ENCODE measurements at regions not wholly inside any gene's neighbourhood (a gene's known extent, or its start where the extent isn't known, plus 50 kb on each side); places are given as distances from the start of the nearest gene placed in this dataset.

GRCh38 chr10:31261511-31262311, 57.3 kb upstream of the ZEB1 start:
- H3K4me2 ChIP-seq (ENCODE audit: insufficient read depth, low read length, poor library complexity, severe bottlenecking), result no peak overlapping the region
- H3K27me3 ChIP-seq (ENCODE audit: control insufficient read depth in 3 of 3, insufficient read depth in 3 of 3, low read depth in 1 of 3, low read length in 3 of 3), result no peaks in the 10 kb centered on the region
- H2BK15ac ChIP-seq (ENCODE audit: low read length), result no peak overlapping the region
- H3K9ac ChIP-seq (ENCODE audit: low read depth, low read length, poor library complexity), result no peak overlapping the region
- H3K4me1 ChIP-seq (ENCODE audit: control insufficient read depth in 2 of 2, insufficient read depth in 1 of 2, low read depth in 1 of 2, low read length in 2 of 2), result peaks cover 0 to 2% of the 10 kb centered on the region in 2 donors
- H3K79me1 ChIP-seq (ENCODE audit: low read depth, low read length), result no peaks in the 10 kb centered on the region
- H3K36me3 ChIP-seq (replicated peaks in 1 of 2; ENCODE audit: control insufficient read depth in 2 of 2, insufficient read depth in 2 of 2, low read length in 2 of 2), result no peaks in the 10 kb centered on the region
- no peak overlapping the region for H3K4me3 ChIP-seq (ENCODE audit: low read length in 2 of 2)
- H3K18ac ChIP-seq (ENCODE audit: low read length), result no peak overlapping the region
- H3K23ac ChIP-seq (ENCODE audit: low read depth, low read length, poor library complexity), result no peak overlapping the region
- no CpG with 5 or more reads among the region's 6 CpGs for WGBS, 2 donors (ENCODE audit: extremely low coverage in 2 of 2, insufficient read length in 2 of 2, insufficient replicate concordance in 1 of 2)
- H2AK5ac ChIP-seq (ENCODE audit: low read depth, low read length), result no peak overlapping the region
- no peak overlapping the region for H2BK5ac ChIP-seq (ENCODE audit: low read length)
- no peak for DNase-seq (ENCODE audit: low spot score)
- H3K14ac ChIP-seq (ENCODE audit: low read length), result no peak overlapping the region
- H3K27ac ChIP-seq (replicated peaks; ENCODE audit: low read length), result no peak overlapping the region
- no peaks in the 10 kb centered on the region for H3K9me3 ChIP-seq (replicated peaks in 1 of 2; ENCODE audit: control insufficient read depth in 2 of 2, insufficient read depth in 1 of 2, low read depth in 1 of 2, low read length in 2 of 2)
- no peak overlapping the region for H4K8ac ChIP-seq (ENCODE audit: low read depth, low read length)
- peak overlapping the region; percentile 33 for H2AFZ ChIP-seq (ENCODE audit: low read length)
- no peak overlapping the region for H2BK120ac ChIP-seq (ENCODE audit: low read depth, low read length)
- H4K91ac ChIP-seq (ENCODE audit: low read depth, low read length, poor library complexity), result no peak overlapping the region
- no peak overlapping the region for H2BK12ac ChIP-seq (ENCODE audit: low read length)
- H3K4ac ChIP-seq (ENCODE audit: low read length), result no peak overlapping the region

- no peaks in the 10 kb centered on the region for H3K79me1 ChIP-seq (ENCODE audit: low read depth, low read length)
- no peak overlapping the region for H3K27ac ChIP-seq (replicated peaks; ENCODE audit: low read length)
- no peak overlapping the region for H4K8ac ChIP-seq (ENCODE audit: low read depth, low read length)
- no peak overlapping the region for H3K4me2 ChIP-seq (ENCODE audit: insufficient read depth, low read length, poor library complexity, severe bottlenecking)
- H2BK5ac ChIP-seq (ENCODE audit: low read length), result no peak overlapping the region
- no peaks in the 10 kb centered on the region for H3K27me3 ChIP-seq (ENCODE audit: control insufficient read depth in 3 of 3, insufficient read depth in 3 of 3, low read depth in 1 of 3, low read length in 3 of 3)
- H2AFZ ChIP-seq (ENCODE audit: low read length), result no peak overlapping the region
- no peaks in the 10 kb centered on the region for H3K9me3 ChIP-seq (replicated peaks in 1 of 2; ENCODE audit: control insufficient read depth in 2 of 2, insufficient read depth in 1 of 2, low read depth in 1 of 2, low read length in 2 of 2)
- no peak overlapping the region for H3K4me3 ChIP-seq (ENCODE audit: low read length in 2 of 2)
- no peak overlapping the region for H2AK5ac ChIP-seq (ENCODE audit: low read depth, low read length)
- no peak overlapping the region for H3K4ac ChIP-seq (ENCODE audit: low read length)
- H3K18ac ChIP-seq (ENCODE audit: low read length), result no peak overlapping the region
- H2BK12ac ChIP-seq (ENCODE audit: low read length), result no peak overlapping the region
- H3K14ac ChIP-seq (ENCODE audit: low read length), result no peak overlapping the region
- H3K23ac ChIP-seq (ENCODE audit: low read depth, low read length, poor library complexity), result no peak overlapping the region
- H3K4me1 ChIP-seq (ENCODE audit: control insufficient read depth in 2 of 2, insufficient read depth in 1 of 2, low read depth in 1 of 2, low read length in 2 of 2), result peaks cover 0 to 2% of the 10 kb centered on the region in 2 donors
- no peak overlapping the region for H2BK15ac ChIP-seq (ENCODE audit: low read length)
- H3K36me3 ChIP-seq (replicated peaks in 1 of 2; ENCODE audit: control insufficient read depth in 2 of 2, insufficient read depth in 2 of 2, low read length in 2 of 2), result no peaks in the 10 kb centered on the region
- no peak overlapping the region for H2BK120ac ChIP-seq (ENCODE audit: low read depth, low read length)
- no CpG with 5 or more reads among the region's 2 CpGs for WGBS, 2 donors (ENCODE audit: extremely low coverage in 2 of 2, insufficient read length in 2 of 2, insufficient replicate concordance in 1 of 2)
- DNase-seq (ENCODE audit: low spot score), result no peak
- no peak overlapping the region for H4K91ac ChIP-seq (ENCODE audit: low read depth, low read length, poor library complexity)
- H3K9ac ChIP-seq (ENCODE audit: low read depth, low read length, poor library complexity), result no peak overlapping the region
Observed at GRCh38 chr10:31262672-31263071, 56.3 kb upstream of the ZEB1 start.

DNA sequence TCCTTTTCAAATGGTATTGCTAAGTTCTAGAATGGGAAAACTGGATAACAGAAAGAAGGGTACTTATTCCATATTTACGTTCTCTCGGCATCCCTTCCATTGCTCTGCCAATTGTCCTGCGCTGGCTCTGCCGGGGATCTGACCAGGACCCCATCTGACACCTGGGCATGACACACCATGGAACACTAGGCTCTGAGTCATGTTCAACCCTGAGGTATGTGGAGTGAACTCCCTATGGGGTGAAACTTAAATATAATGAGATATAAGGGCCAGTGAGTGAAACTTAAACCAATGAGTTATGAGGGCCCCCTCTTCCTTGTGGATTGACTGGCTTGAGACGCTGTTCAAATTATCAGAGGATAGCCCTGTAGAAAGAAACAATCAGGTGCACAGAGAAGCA, 55.1 kb upstream of the ZEB1 start:
- H3K27me3 ChIP-seq (ENCODE audit: control insufficient read depth in 3 of 3, insufficient read depth in 3 of 3, low read depth in 1 of 3, low read length in 3 of 3), result no peaks in the 10 kb centered on the region
- H3K4ac ChIP-seq (ENCODE audit: low read length), result no peak overlapping the region
- no peak overlapping the region for H2AFZ ChIP-seq (ENCODE audit: low read length)
- H3K9ac ChIP-seq (ENCODE audit: low read depth, low read length, poor library complexity), result no peak overlapping the region
- no peak overlapping the region for H3K23ac ChIP-seq (ENCODE audit: low read depth, low read length, poor library complexity)
- no CpG with 5 or more reads among the region's 5 CpGs for WGBS, 2 donors (ENCODE audit: extremely low coverage in 2 of 2, insufficient read length in 2 of 2, insufficient replicate concordance in 1 of 2)
- no peak overlapping the region for H2AK5ac ChIP-seq (ENCODE audit: low read depth, low read length)
- H3K4me3 ChIP-seq (ENCODE audit: low read length in 2 of 2), result no peak overlapping the region
- H3K9me3 ChIP-seq (replicated peaks in 1 of 2; ENCODE audit: control insufficient read depth in 2 of 2, insufficient read depth in 1 of 2, low read depth in 1 of 2, low read length in 2 of 2), result no peaks in the 10 kb centered on the region
- H3K36me3 ChIP-seq (replicated peaks in 1 of 2; ENCODE audit: control insufficient read depth in 2 of 2, insufficient read depth in 2 of 2, low read length in 2 of 2), result no peaks in the 10 kb centered on the region
- no peak overlapping the region for H3K4me2 ChIP-seq (ENCODE audit: insufficient read depth, low read length, poor library complexity, severe bottlenecking)
- H3K14ac ChIP-seq (ENCODE audit: low read length), result no peak overlapping the region
- H3K4me1 ChIP-seq (ENCODE audit: control insufficient read depth in 2 of 2, insufficient read depth in 1 of 2, low read depth in 1 of 2, low read length in 2 of 2), result peaks cover 0 to 2% of the 10 kb centered on the region in 2 donors
- no peak overlapping the region for H2BK120ac ChIP-seq (ENCODE audit: low read depth, low read length)
- DNase-seq (ENCODE audit: low spot score), result no peak
- H3K79me1 ChIP-seq (ENCODE audit: low read depth, low read length), result no peaks in the 10 kb centered on the region
- H2BK15ac ChIP-seq (ENCODE audit: low read length), result no peak overlapping the region
- H4K8ac ChIP-seq (ENCODE audit: low read depth, low read length), result no peak overlapping the region
- no peak overlapping the region for H2BK5ac ChIP-seq (ENCODE audit: low read length)
- H3K27ac ChIP-seq (replicated peaks; ENCODE audit: low read length), result no peak overlapping the region
- no peak overlapping the region for H2BK12ac ChIP-seq (ENCODE audit: low read length)
- H3K18ac ChIP-seq (ENCODE audit: low read length), result no peak overlapping the region
- no peak overlapping the region for H4K91ac ChIP-seq (ENCODE audit: low read depth, low read length, poor library complexity)

- no peak overlapping the region for H2BK12ac ChIP-seq (ENCODE audit: low read length)
- no peak for DNase-seq (ENCODE audit: low spot score)
- H2AFZ ChIP-seq (ENCODE audit: low read length), result peak overlapping the region; percentile 6
- WGBS, 2 donors (ENCODE audit: extremely low coverage in 2 of 2, insufficient read length in 2 of 2, insufficient replicate concordance in 1 of 2), result no CpG with 5 or more reads among the region's 12 CpGs
- no peak overlapping the region for H3K23ac ChIP-seq (ENCODE audit: low read depth, low read length, poor library complexity)
- no peak overlapping the region for H3K4me2 ChIP-seq (ENCODE audit: insufficient read depth, low read length, poor library complexity, severe bottlenecking)
- H2BK120ac ChIP-seq (ENCODE audit: low read depth, low read length), result no peak overlapping the region
- peaks cover 2 to 10% of the 10 kb centered on the region in 2 donors for H3K9me3 ChIP-seq (replicated peaks in 1 of 2; ENCODE audit: control insufficient read depth in 2 of 2, insufficient read depth in 1 of 2, low read depth in 1 of 2, low read length in 2 of 2)
- no peak overlapping the region for H3K4ac ChIP-seq (ENCODE audit: low read length)
- no peak overlapping the region for H4K8ac ChIP-seq (ENCODE audit: low read depth, low read length)
- no peak overlapping the region for H2AK5ac ChIP-seq (ENCODE audit: low read depth, low read length)
- H3K27ac ChIP-seq (replicated peaks; ENCODE audit: low read length), result no peak overlapping the region
- no peaks in the 10 kb centered on the region for H3K36me3 ChIP-seq (replicated peaks in 1 of 2; ENCODE audit: control insufficient read depth in 2 of 2, insufficient read depth in 2 of 2, low read length in 2 of 2)
- H3K14ac ChIP-seq (ENCODE audit: low read length), result no peak overlapping the region
- H3K9ac ChIP-seq (ENCODE audit: low read depth, low read length, poor library complexity), result no peak overlapping the region
- no peaks in the 10 kb centered on the region for H3K27me3 ChIP-seq (ENCODE audit: control insufficient read depth in 3 of 3, insufficient read depth in 3 of 3, low read depth in 1 of 3, low read length in 3 of 3)
- no peaks in the 10 kb centered on the region for H3K4me1 ChIP-seq (ENCODE audit: control insufficient read depth in 2 of 2, insufficient read depth in 1 of 2, low read depth in 1 of 2, low read length in 2 of 2)
- H2BK15ac ChIP-seq (ENCODE audit: low read length), result no peak overlapping the region
- H4K91ac ChIP-seq (ENCODE audit: low read depth, low read length, poor library complexity), result no peak overlapping the region
- peak overlapping the region; percentile 39 for H3K18ac ChIP-seq (ENCODE audit: low read length)
- no peaks in the 10 kb centered on the region for H3K79me1 ChIP-seq (ENCODE audit: low read depth, low read length)
- no peak overlapping the region for H3K4me3 ChIP-seq (ENCODE audit: low read length in 2 of 2)
- H2BK5ac ChIP-seq (ENCODE audit: low read length), result no peak overlapping the region
Observed at GRCh38 chr10:31268444-31269303, 50.3 kb upstream of the ZEB1 start.
